Ovary (tissue), 3 donors: ENCODE measurements at regions not wholly inside any gene's neighbourhood (a gene's known extent, or its start where the extent isn't known, plus 50 kb on each side); places are given as distances from the start of the nearest gene placed in this dataset.

Experiments used
- POLR2A ChIP-seq: fragments of 450-650 bp; IDR thresholded peaks from one replicate; pipeline ENCODE4 v1.6.1; 2017; ENCODE audit warnings: antibody characterized with exemption, mild to moderate bottlenecking, moderate library complexity
- TF ChIP-seq, protein P1 (sequence below), 3 donors: fragments of 450-650 bp in 2 of 3; fragments of 200-600 bp in 1 of 3; IDR thresholded peaks; one replicate each; pipeline versions ENCODE4 v1.5.1 to v1.8.0; 2016 to 2022; ENCODE audit warnings: antibody characterized with exemption in 3 of 3, mild to moderate bottlenecking in 1 of 3
- donor health status: DM: no; HTN: no; CAD: no.

DNA sequence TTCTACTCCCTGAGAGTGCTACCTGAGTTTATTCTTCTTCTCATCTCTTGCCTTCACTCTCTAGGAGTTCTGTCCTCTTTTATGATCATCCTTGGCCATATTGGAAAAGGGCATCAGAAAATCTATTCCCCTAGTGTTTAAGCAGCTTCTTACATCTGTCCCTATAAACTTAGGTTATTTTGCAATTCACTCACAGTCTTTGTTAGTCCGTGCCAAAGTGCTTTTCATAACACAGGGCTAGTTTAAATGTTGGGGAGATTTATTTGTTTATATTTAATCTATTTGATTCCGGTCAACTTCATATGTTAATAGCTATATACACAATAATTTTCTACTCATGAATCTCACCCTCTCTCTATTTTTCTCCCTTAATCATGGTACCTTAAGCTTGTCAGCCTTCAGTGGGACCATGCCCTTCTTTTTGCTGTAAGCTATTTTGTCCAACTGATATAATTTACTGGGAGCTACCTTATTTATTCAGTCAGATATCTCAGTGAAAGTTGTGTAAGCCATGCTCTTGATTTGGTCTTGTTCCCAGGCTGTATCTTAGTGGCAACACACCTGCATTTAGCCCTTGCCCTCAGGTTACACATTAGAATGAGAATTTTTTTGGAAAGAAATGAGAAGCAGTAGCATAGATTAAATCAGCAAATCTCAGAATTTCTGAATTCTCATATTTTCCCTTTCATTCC lies 106.3 kb upstream of the SMYD2 start:
- TF ChIP-seq, protein P1, sequence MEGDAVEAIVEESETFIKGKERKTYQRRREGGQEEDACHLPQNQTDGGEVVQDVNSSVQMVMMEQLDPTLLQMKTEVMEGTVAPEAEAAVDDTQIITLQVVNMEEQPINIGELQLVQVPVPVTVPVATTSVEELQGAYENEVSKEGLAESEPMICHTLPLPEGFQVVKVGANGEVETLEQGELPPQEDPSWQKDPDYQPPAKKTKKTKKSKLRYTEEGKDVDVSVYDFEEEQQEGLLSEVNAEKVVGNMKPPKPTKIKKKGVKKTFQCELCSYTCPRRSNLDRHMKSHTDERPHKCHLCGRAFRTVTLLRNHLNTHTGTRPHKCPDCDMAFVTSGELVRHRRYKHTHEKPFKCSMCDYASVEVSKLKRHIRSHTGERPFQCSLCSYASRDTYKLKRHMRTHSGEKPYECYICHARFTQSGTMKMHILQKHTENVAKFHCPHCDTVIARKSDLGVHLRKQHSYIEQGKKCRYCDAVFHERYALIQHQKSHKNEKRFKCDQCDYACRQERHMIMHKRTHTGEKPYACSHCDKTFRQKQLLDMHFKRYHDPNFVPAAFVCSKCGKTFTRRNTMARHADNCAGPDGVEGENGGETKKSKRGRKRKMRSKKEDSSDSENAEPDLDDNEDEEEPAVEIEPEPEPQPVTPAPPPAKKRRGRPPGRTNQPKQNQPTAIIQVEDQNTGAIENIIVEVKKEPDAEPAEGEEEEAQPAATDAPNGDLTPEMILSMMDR (IDR thresholded peaks at IDR 0.05): no peak
- no peak for TF ChIP-seq POLR2A
